ENCODE measurements at regions not wholly inside any gene's neighbourhood (a gene's known extent, or its start where the extent isn't known, plus 50 kb on each side); places are given as distances from the start of the nearest gene placed in this dataset.

GRCh38 chr10:10256860-10257259 lies 760.8 kb upstream of the CELF2 start:
- POLR2A ChIA-PET (ENCODE audit: unreplicated experiment), result no interaction called here
- Histone ChIP-seq H3K27me3 (ENCODE audit: insufficient read depth, low read depth) (no peaks in the 10 kb centered on the region), H3K9me2 (ENCODE audit: insufficient read depth) (no peaks in the 10 kb centered on the region), H3K4me3 (no peak overlapping the region), H3K4me1 (replicated peaks; ENCODE audit: insufficient read depth) (no peaks in the 10 kb centered on the region), H3K27ac (no peak overlapping the region), H3F3A (ENCODE audit: insufficient read depth, low read depth) (no peaks in the 10 kb centered on the region), H3K79me2 (ENCODE audit: low read depth) (no peaks in the 10 kb centered on the region), H3K4me2 (no peak overlapping the region), H3K36me3 (ENCODE audit: low read depth) (no peaks in the 10 kb centered on the region), H4K20me1 (ENCODE audit: insufficient read depth) (no peaks in the 10 kb centered on the region), H3K9me3 (ENCODE audit: insufficient read depth, low read depth) (no peaks in the 10 kb centered on the region), H2AFZ (no peak overlapping the region)
- no peak for DNase-seq
- CTCF ChIA-PET, result no interaction called here
- intact Hi-C loops (cut with micrococcal nuclease; ENCODE audit: unreplicated experiment), result no loop called here
- TF ChIP-seq EZH2 (IDR thresholded peaks at IDR 0.05; ENCODE audit: low read depth), result no peak
- TF ChIP-seq, protein P1, sequence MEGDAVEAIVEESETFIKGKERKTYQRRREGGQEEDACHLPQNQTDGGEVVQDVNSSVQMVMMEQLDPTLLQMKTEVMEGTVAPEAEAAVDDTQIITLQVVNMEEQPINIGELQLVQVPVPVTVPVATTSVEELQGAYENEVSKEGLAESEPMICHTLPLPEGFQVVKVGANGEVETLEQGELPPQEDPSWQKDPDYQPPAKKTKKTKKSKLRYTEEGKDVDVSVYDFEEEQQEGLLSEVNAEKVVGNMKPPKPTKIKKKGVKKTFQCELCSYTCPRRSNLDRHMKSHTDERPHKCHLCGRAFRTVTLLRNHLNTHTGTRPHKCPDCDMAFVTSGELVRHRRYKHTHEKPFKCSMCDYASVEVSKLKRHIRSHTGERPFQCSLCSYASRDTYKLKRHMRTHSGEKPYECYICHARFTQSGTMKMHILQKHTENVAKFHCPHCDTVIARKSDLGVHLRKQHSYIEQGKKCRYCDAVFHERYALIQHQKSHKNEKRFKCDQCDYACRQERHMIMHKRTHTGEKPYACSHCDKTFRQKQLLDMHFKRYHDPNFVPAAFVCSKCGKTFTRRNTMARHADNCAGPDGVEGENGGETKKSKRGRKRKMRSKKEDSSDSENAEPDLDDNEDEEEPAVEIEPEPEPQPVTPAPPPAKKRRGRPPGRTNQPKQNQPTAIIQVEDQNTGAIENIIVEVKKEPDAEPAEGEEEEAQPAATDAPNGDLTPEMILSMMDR (conservative IDR thresholded peaks at IDR 0.05), result no peak
- no TSS peak for BruUV-seq (replicated peaks)

GRCh38 chr10:10259013-10259412 lies 758.7 kb upstream of the CELF2 start:
- DNase-seq, result no peak
- no TSS peak for BruUV-seq (replicated peaks)
- H3K27me3 ChIP-seq (ENCODE audit: insufficient read depth, low read depth), result no peaks in the 10 kb centered on the region
- H3K4me1 ChIP-seq (replicated peaks; ENCODE audit: insufficient read depth), result no peaks in the 10 kb centered on the region
- H2AFZ ChIP-seq, result no peak overlapping the region
- H4K20me1 ChIP-seq (ENCODE audit: insufficient read depth), result no peaks in the 10 kb centered on the region
- no peaks in the 10 kb centered on the region for H3K9me2 ChIP-seq (ENCODE audit: insufficient read depth)
- no peak overlapping the region for H3K27ac ChIP-seq
- H3K36me3 ChIP-seq (ENCODE audit: low read depth), result no peaks in the 10 kb centered on the region
- ChIA-PET POLR2A (ENCODE audit: unreplicated experiment) (no interaction called here), CTCF (no interaction called here)
- intact Hi-C loops (cut with micrococcal nuclease; ENCODE audit: unreplicated experiment), result no loop called here
- no peaks in the 10 kb centered on the region for H3F3A ChIP-seq (ENCODE audit: insufficient read depth, low read depth)
- no peak overlapping the region for H3K4me2 ChIP-seq
- TF ChIP-seq, protein P1 (conservative IDR thresholded peaks at IDR 0.05), result no peak
- no peak for TF ChIP-seq EZH2 (IDR thresholded peaks at IDR 0.05; ENCODE audit: low read depth)
- no peaks in the 10 kb centered on the region for H3K9me3 ChIP-seq (ENCODE audit: insufficient read depth, low read depth)
- no peaks in the 10 kb centered on the region for H3K79me2 ChIP-seq (ENCODE audit: low read depth)
- H3K4me3 ChIP-seq, result no peak overlapping the region

- BruUV-seq (replicated peaks), result no TSS peak
- no peak for DNase-seq
- Histone ChIP-seq H3K4me2 (no peak overlapping the region), H3K9me2 (ENCODE audit: insufficient read depth) (no peaks in the 10 kb centered on the region), H3K9me3 (ENCODE audit: insufficient read depth, low read depth) (no peaks in the 10 kb centered on the region), H4K20me1 (ENCODE audit: insufficient read depth) (no peaks in the 10 kb centered on the region), H3K27me3 (ENCODE audit: insufficient read depth, low read depth) (no peaks in the 10 kb centered on the region; the same call in 1 of the 2 replicates), H3K36me3 (ENCODE audit: low read depth) (no peaks in the 10 kb centered on the region), H3F3A (ENCODE audit: insufficient read depth, low read depth) (no peaks in the 10 kb centered on the region), H3K27ac (no peak overlapping the region), H3K4me1 (replicated peaks; ENCODE audit: insufficient read depth) (no peaks in the 10 kb centered on the region), H2AFZ (no peak overlapping the region), H3K79me2 (ENCODE audit: low read depth) (no peaks in the 10 kb centered on the region), H3K4me3 (no peak overlapping the region)
- ChIA-PET CTCF (interaction anchor here (0.7 kb wide), 1 partner anchor 505 kb away, joined by 3 read pairs; no protein-coding TSS in a partner anchor), POLR2A (ENCODE audit: unreplicated experiment) (no interaction called here)
- intact Hi-C loops (cut with micrococcal nuclease; ENCODE audit: unreplicated experiment), result no loop called here
- TF ChIP-seq EZH2 (IDR thresholded peaks at IDR 0.05; ENCODE audit: low read depth), result no peak
- TF ChIP-seq, protein P1 (conservative IDR thresholded peaks at IDR 0.05), result no peak
These were observed 747.3 kb upstream of the CELF2 start for GRCh38 chr10:10270126-10271050.
